ENCODE measurements at regions not wholly inside any gene's neighbourhood (a gene's known extent, or its start where the extent isn't known, plus 50 kb on each side); places are given as distances from the start of the nearest gene placed in this dataset.

DNA sequence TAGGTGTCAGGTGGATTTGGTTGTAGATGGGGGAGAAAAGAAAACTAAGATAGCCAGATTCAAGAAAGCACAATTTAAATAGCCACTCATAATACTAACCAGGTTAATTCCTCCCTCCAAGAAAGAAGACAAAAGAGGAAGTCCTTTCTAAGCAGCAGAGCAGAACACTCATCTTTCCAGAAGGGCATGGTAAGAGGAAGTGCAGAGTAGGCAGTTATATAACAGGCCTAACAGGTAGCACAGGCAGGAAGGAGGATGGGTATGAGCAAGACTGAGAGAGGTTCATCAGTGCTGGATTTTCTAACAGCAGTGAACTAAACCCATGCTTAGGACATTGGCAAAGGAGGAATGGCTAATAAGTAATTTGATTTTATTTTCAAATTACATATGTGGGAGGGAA, 517.5 kb downstream of the PLPP3 start:
- no peak overlapping the region for H3K4me3 ChIP-seq (replicated peaks; ENCODE audit: low read depth, low read length)
- no peak for DNase-seq (ENCODE audit: extremely low read depth, low read depth)
- TF ChIP-seq, protein P1, sequence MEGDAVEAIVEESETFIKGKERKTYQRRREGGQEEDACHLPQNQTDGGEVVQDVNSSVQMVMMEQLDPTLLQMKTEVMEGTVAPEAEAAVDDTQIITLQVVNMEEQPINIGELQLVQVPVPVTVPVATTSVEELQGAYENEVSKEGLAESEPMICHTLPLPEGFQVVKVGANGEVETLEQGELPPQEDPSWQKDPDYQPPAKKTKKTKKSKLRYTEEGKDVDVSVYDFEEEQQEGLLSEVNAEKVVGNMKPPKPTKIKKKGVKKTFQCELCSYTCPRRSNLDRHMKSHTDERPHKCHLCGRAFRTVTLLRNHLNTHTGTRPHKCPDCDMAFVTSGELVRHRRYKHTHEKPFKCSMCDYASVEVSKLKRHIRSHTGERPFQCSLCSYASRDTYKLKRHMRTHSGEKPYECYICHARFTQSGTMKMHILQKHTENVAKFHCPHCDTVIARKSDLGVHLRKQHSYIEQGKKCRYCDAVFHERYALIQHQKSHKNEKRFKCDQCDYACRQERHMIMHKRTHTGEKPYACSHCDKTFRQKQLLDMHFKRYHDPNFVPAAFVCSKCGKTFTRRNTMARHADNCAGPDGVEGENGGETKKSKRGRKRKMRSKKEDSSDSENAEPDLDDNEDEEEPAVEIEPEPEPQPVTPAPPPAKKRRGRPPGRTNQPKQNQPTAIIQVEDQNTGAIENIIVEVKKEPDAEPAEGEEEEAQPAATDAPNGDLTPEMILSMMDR (IDR thresholded peaks at IDR 0.05; ENCODE audit: low read depth, low read length, missing control alignments) = no peak

DNA sequence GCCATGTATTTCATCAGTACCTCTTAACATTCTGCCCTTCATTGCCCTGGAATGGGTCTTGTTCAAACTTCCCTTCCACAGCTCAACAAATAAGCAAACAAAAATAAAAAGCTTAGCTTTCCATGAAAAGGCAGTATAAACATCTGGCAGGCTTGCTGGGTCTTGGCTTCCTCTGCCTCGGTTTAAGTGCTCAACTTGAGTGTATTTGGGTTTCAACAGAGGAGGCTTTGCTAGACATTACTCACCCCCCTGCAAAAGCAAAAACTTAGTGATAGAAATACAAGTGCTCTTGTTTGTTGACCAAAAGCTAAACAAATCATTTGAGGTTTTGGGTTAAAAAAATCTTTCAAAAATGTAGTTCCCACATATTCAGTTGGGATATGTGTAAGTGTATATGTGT, 518.5 kb downstream of the PLPP3 start:
- TF ChIP-seq, protein P1 (IDR thresholded peaks at IDR 0.05; ENCODE audit: low read depth, low read length, missing control alignments) = no peak
- no peak overlapping the region for H3K4me3 ChIP-seq (replicated peaks; ENCODE audit: low read depth, low read length)
- no peak for DNase-seq (ENCODE audit: extremely low read depth, low read depth)

DNA sequence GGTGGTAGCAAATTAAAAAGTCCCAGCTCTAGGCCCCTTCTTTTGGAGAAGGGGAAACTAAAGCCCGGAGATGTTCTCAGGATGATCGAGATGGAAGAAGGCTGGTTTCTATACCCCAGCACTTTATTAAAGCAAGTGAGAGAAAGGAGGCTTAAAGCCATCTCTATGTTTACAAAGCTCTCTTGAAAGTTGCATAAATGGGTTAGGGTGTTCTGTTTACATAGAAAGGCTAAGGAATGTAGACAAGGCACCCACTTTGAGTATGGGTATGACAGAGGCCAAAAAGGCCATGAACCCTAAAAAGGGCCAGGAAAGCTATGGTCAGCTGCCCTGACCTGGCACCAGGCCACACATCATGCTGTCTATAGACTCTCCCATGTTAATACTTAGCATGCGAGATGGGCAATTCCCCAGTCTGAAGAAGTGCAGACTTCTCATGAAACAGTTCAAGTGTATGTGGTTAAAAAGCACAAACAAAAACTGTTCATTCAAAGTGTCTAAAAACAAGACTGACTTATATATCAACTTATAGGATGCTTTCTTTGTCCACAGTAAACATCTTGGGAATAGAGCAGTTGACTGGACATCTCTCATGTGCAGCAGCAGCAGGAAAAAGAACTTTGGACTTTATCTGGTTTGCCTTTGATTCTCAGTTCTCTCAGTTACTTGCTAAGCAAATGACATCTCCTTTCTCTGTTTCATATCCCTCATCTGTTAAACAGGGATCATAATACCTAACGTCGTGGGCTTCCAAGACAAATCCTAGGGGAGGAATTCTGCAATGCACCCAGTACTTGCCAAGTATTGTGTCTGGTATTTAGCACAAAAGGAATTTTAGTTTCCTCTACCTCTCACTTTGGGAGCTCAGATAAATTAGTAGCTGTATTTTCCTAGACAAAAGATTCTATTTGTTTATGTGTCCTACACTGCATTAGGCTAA, 521.6 kb downstream of the PLPP3 start:
- H3K4me3 ChIP-seq (replicated peaks; ENCODE audit: low read depth, low read length) = no peak overlapping the region
- no peak for DNase-seq (ENCODE audit: extremely low read depth, low read depth)
- TF ChIP-seq, protein P1 (IDR thresholded peaks at IDR 0.05; ENCODE audit: low read depth, low read length, missing control alignments) = no peak

DNA sequence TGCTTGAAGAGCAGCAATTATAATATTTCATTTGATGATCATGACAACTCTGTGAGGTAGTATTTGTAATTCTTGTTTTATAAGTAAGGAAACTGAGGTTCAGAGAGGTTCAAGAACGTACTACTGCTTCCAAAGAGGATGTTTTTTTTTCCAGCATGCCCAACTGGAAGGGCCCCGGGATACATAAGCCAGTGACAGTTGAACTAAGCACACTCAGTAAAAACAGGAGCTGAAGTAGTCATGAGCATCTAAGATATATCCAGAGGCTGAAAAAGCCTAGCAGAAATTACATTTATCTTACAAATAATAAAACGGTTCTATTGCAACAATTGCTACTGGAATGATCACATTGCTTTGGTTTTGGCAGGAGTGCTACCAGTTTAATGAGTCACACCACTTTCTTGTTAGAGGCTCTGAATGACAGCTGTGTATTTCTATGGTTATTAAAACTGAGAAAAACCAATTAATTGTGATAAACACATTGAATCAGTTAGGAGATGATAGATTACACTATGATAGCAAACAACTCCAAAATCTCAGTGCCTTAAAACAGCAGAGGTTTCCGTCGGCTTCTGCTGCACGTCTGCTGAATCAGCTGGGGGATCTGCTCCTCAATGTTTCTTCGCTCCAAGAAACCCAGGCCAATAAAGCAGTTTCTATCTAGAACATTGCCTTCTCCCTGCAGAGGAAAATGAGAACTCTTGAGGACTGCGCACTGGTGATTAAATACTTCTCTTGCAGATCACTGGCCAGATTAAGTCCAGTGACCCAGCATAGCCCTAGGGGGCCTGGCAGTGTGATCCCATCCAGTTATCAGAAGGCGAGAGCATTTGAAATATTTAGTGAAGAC, 522.7 kb downstream of the PLPP3 start:
- no peak for DNase-seq (ENCODE audit: extremely low read depth, low read depth)
- H3K4me3 ChIP-seq (replicated peaks; ENCODE audit: low read depth, low read length) = no peak overlapping the region
- TF ChIP-seq, protein P1 (IDR thresholded peaks at IDR 0.05; ENCODE audit: low read depth, low read length, missing control alignments) = no peak

DNA sequence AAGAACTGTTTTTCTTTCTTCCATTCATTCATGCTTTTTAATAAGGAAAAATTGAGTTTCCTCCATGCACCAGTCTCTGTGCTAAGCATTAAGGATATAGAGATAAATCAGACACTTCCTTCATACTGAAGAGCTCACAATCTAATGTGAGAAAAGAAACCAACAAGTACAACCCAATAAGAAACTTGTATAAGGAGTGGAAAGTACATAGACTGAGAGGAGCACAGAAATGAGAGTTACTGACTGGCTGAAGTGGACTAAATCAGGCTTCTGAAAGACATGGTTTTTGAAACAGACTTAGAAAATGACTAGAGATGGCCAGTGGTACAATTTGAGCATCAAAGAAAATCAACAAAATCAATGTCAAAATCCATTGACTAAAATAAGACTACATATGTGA, 524.4 kb downstream of the PLPP3 start:
- no peak for DNase-seq (ENCODE audit: extremely low read depth, low read depth)
- TF ChIP-seq, protein P1 (IDR thresholded peaks at IDR 0.05; ENCODE audit: low read depth, low read length, missing control alignments) = no peak
- no peak overlapping the region for H3K4me3 ChIP-seq (replicated peaks; ENCODE audit: low read depth, low read length)

DNA sequence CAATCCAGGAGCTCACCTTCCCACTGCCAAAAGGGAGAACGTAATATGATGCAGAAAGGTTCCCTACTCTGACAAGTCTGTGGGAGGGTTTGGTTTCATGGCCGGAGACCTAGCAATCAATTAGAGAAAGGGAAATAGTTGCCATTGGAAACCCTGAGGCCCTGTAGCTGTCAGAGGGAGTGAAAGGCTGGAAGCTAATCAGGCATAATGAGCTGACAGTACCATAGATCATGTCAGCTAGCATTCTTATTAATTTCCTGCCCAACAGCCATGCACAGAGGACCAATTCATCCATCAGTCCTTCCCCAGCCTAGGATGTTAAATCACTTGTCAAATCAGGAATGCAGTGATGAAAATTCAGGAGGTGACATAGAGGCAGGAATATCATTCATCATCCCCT, 527.3 kb downstream of the PLPP3 start:
- H3K4me3 ChIP-seq (replicated peaks; ENCODE audit: low read depth, low read length) = no peak overlapping the region
- TF ChIP-seq, protein P1 (IDR thresholded peaks at IDR 0.05; ENCODE audit: low read depth, low read length, missing control alignments) = no peak
- DNase-seq (ENCODE audit: extremely low read depth, low read depth) = no peak

All from HFF-Myc (cell line).